Cardiac muscle cell (in vitro differentiated cells and primary cell): ENCODE measurements at regions not wholly inside any gene's neighbourhood (a gene's known extent, or its start where the extent isn't known, plus 50 kb on each side); places are given as distances from the start of the nearest gene placed in this dataset.

Source experiments
- DNase-seq, 2 donors: peaks; one replicate each; pipeline versions ENCODE4 v3.0.0 to v3.0.0-alpha.2; 2010 to 2017; ENCODE audit warnings: low read depth in 1 of 2, low spot score in 1 of 2
- H3K27ac ChIP-seq: fragments of 200-600 bp; sonication (generic); 2 replicates; pipeline ENCODE4 v1.5.1; 2016
- H3K27me3 ChIP-seq: fragments of 200-600 bp; sonication (generic); 2 replicates; pipeline ENCODE4 v1.6.0; 2016; ENCODE audit warnings: control low read depth
- H3K36me3 ChIP-seq: fragments of 200-600 bp; sonication (generic); 2 replicates; pipeline ENCODE4 v1.5.1; 2016; ENCODE audit warnings: control low read depth
- H3K4me1 ChIP-seq: fragments of 200-600 bp; sonication (generic); 2 replicates; pipeline ENCODE4 v1.8.1; 2017; ENCODE audit warnings: low read depth, mild to moderate bottlenecking, mixed run types
- H3K4me3 ChIP-seq: fragments of 200-600 bp; sonication (generic); 2 replicates; pipeline ENCODE4 v1.5.1; 2016; ENCODE audit warnings: mild to moderate bottlenecking
- H3K9me3 ChIP-seq: fragments of 200-600 bp; sonication (generic); 2 replicates; pipeline ENCODE4 v1.5.1; 2017; ENCODE audit warnings: low read depth, mild to moderate bottlenecking, control low read depth
- TF ChIP-seq, protein P1 (sequence below): IDR thresholded peaks from 2 replicates; pipeline ENCODE4 v1.5.1; 2012; ENCODE audit warnings: low read depth, mild to moderate bottlenecking, low read length

DNA sequence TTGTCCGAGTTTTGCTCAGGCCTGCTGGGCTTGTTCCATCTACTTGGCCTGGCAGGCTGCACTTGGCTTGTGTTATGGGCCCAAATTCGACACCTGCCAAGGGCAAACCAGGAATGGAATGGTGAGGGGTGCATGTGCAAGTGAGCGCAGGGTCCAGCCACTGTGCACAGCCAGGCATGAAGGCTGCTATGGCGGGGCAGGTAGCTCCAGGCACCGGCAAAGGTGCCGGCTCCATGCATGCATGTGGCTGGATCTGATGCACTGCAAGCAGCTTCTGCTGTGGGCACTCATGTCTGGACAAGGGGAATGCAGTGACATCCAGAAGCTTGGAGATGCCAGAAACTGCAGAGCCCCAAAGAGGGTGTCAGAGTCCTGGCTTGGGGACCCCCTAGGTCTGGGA, 463.0 kb downstream of the EPHA3 start:
- DNase-seq: no peak
- Histone ChIP-seq H3K27me3 (peaks cover 9% of the 10 kb centered on the region), H3K27ac (no peak overlapping the region), H3K36me3 (no peaks in the 10 kb centered on the region), H3K4me1 (no peaks in the 10 kb centered on the region), H3K4me3 (no peak overlapping the region), H3K9me3 (no peaks in the 10 kb centered on the region)
- TF ChIP-seq, protein P1, sequence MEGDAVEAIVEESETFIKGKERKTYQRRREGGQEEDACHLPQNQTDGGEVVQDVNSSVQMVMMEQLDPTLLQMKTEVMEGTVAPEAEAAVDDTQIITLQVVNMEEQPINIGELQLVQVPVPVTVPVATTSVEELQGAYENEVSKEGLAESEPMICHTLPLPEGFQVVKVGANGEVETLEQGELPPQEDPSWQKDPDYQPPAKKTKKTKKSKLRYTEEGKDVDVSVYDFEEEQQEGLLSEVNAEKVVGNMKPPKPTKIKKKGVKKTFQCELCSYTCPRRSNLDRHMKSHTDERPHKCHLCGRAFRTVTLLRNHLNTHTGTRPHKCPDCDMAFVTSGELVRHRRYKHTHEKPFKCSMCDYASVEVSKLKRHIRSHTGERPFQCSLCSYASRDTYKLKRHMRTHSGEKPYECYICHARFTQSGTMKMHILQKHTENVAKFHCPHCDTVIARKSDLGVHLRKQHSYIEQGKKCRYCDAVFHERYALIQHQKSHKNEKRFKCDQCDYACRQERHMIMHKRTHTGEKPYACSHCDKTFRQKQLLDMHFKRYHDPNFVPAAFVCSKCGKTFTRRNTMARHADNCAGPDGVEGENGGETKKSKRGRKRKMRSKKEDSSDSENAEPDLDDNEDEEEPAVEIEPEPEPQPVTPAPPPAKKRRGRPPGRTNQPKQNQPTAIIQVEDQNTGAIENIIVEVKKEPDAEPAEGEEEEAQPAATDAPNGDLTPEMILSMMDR: no peak

- H3K4me3 ChIP-seq: no peak overlapping the region
- H3K9me3 ChIP-seq: no peaks in the 10 kb centered on the region
- H3K27me3 ChIP-seq: peaks cover 13% of the 10 kb centered on the region
- no peak overlapping the region for H3K27ac ChIP-seq
- TF ChIP-seq, protein P1: no peak
- peak in 1 of 2 donors; percentile 57 for DNase-seq
- H3K4me1 ChIP-seq: no peaks in the 10 kb centered on the region
- H3K36me3 ChIP-seq: no peaks in the 10 kb centered on the region
These were observed 463.9 kb downstream of the EPHA3 start for GRCh38 chr3:89571298-89571697.

GRCh38 chr3:89571707-89572106, 464.3 kb downstream of the EPHA3 start:
- no peaks in the 10 kb centered on the region for H3K4me1 ChIP-seq
- peaks cover 14% of the 10 kb centered on the region for H3K27me3 ChIP-seq
- no peak overlapping the region for H3K4me3 ChIP-seq
- TF ChIP-seq, protein P1: no peak
- peak; percentile 4 to 69 for DNase-seq
- H3K36me3 ChIP-seq: no peaks in the 10 kb centered on the region
- H3K9me3 ChIP-seq: no peaks in the 10 kb centered on the region
- H3K27ac ChIP-seq: no peak overlapping the region

- H3K9me3 ChIP-seq: no peaks in the 10 kb centered on the region
- H3K4me3 ChIP-seq: no peak overlapping the region
- peak in 1 of 2 donors; percentile 49 for DNase-seq
- H3K27ac ChIP-seq: no peak overlapping the region
- TF ChIP-seq, protein P1: no peak
- H3K36me3 ChIP-seq: no peaks in the 10 kb centered on the region
- H3K27me3 ChIP-seq: peaks cover 14% of the 10 kb centered on the region
- H3K4me1 ChIP-seq: no peaks in the 10 kb centered on the region
These were observed 464.8 kb downstream of the EPHA3 start for GRCh38 chr3:89572261-89572660.

DNA sequence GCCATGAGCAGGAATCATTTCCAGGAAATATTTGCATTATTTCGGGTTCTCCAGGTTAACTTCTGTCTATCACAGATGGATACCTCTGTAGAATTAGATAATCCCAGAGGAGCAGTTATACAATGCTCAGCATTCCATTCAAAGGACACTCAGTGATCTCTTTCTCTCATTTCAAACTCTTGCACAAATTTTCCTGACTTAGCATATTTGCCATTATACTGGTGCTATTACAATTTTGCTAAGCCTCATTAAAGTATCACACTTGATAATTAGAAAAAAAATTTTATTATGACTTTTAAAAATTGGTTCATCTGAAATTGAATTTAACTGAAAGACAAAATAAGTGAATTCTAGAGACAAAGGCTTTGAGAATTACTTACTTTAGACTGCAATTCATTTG, 469.0 kb downstream of the EPHA3 start:
- TF ChIP-seq, protein P1: no peak
- Histone ChIP-seq H3K4me1 (no peaks in the 10 kb centered on the region), H3K36me3 (no peaks in the 10 kb centered on the region), H3K4me3 (no peak overlapping the region), H3K27ac (no peak overlapping the region), H3K27me3 (peaks cover 37% of the 10 kb centered on the region), H3K9me3 (no peaks in the 10 kb centered on the region)
- no peak for DNase-seq
